ENCODE measurements at regions not wholly inside any gene's neighbourhood (a gene's known extent, or its start where the extent isn't known, plus 50 kb on each side); places are given as distances from the start of the nearest gene placed in this dataset.

- DNase-seq = no peak
Measured at GRCh38 chr16:86958423-86958822, 358.8 kb downstream of the C16orf95 start.

DNA sequence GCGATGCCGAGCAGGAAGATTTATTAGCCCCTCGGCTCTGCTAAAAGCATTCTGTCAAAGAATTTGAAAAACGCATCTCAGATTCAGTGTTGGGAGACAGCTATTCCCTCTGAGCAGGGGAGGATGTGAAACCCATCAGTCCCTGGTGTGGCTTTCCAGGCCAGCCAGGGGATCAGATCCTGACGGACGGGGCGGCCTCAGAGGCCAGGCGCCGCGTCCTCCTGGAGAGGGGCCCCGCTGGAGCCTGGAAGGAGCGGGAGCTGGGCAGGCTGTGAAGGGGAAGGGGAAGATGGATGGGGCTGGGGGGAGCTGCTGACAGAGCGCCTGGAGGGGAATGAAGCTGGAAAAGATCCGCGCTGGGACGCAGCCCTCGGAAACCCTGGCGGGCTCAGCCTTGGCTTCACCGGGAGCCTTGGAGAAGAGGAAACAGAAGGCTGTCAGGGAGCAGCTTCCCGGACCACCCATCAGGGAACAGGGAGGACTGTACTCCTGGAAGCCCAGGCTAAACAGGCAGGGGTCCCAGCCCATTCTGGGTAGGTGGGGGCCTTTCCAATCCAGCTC is 358.0 kb downstream of the C16orf95 start:
- peak; percentile 91 for DNase-seq

- no peak for DNase-seq
Measured at GRCh38 chr16:86959729-86960128, 357.5 kb downstream of the C16orf95 start.

GRCh38 chr16:86960266-86960665 is 356.9 kb downstream of the C16orf95 start:
- DNase-seq = no peak

- peak; percentile 69 for DNase-seq
Measured at GRCh38 chr16:86961171-86961601, 356.0 kb downstream of the C16orf95 start.

- DNase-seq = no peak
Measured at GRCh38 chr16:86962259-86962658, 354.9 kb downstream of the C16orf95 start.

DNA sequence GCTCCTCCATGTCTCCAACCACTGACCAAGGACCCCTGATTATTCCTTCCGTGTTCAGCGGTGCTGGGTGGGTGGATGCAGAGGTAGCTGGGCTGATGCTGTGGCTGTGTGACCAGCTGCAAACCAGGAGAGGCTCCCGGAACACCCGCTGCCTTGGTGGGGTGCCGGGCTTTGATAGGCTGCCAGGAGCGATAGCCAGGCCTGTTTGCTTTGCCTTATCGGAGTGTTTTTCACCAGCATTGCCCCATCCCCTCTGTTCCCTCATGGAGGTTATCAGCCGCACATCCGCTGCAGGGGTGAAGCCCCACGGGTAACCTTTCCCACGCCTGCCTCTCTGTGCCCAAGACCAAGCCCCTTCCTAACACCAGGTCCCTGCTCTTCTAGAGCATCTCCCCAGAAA is 354.3 kb downstream of the C16orf95 start:
- no peak for DNase-seq

- DNase-seq = no peak
Measured at GRCh38 chr16:86963600-86964575, 353.3 kb downstream of the C16orf95 start.

DNA sequence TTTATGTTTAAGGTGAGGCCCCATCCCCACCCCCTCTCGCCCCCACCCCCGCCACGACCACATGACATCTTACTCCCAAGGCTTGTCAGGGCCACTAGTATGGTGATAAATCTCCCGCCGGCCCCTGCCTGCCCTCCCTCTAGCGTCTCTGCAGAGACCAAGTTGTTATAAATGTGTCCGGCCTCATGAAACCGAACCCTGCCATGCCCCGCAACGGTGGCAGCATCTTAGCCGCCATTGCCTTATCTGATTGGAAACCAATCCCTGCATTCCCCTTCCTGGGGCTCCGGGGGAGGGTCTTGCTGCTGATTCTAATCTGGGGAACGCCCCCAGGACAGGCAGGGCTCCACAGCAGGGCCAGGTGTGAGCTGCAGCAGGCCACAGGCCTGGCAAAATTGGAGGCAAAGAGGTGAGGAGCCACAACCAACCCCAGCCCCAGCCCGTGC is 352.4 kb downstream of the C16orf95 start:
- DNase-seq = no peak

GRCh38 chr16:86965331-86965730 is 351.9 kb downstream of the C16orf95 start:
- DNase-seq = no peak

DNA sequence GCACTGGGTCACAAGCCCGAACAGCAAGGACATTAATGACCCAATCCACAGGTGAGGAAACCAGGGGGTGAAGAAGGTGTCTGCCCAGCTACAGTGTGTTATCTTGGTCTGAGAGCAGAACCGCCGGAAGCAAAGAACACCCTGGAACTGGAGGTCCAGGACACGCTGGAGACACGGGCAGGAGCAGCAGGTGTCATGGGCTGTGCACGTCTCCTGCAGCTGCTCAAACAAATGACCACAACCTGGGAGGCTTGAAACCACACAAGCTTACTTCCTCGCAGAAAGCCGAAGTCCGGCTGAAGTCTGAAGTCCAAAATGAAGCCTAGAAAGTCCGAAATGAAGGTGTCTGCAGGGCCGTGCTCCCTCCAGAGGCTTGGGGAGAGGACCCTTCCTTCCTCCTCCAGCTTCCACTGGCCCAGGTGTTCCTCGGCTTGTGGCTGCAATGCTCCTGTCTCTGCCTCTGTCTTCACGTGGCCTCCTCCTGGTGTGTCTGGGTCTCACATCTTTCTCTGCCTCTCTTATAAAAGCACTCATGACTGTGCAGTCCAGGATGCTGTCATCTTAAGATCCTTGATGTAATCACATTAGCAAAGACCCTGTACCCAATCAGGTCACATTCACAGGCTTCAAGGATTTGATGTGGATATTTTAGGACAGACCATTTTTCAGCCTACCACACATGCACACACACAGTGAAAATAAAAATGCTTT is 351.2 kb downstream of the C16orf95 start:
- DNase-seq = no peak

- no peak for DNase-seq
Measured at GRCh38 chr16:86966777-86967176, 350.4 kb downstream of the C16orf95 start.

DNA sequence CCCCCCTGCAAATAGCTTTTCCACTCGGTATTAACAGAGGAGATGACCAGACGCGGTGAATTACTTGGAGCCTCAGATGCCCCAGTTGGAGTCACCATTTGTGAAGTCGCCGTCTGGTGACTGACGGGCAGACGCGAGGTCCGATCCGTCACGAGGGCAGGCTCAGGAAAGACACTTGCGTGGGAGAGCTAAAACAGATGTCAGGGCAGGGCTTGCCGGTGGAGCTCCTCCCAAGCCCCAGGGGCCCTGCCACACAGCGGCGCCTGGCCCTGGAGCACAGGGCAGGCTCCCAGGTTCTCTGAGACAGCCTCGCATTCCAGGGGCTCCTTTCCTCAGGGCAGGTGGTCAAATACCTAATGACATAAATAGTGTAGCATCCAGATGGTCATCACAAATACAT is 348.3 kb downstream of the C16orf95 start:
- DNase-seq = no peak

GRCh38 chr16:86969716-86970115 is 347.5 kb downstream of the C16orf95 start:
- DNase-seq = no peak

DNA sequence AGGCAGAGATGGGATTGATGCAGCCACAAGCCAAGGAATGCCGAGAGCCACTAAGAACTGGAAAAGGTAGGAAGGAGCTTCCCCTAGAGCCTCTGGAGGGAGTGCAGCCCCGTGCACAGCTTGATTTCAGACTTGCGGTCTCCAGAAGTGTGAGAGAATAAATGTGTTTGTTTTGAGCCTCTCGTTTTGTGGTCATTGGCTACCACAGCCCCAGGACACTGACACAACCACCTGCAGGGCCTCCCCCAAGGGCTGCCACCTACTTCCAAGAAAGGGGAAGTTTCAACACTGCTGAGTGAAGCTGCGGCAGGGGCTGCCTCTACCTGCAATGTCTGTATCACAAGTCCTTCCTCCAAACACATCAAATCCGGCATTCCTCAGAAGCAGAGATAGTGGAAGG is 346.9 kb downstream of the C16orf95 start:
- no peak for DNase-seq

- DNase-seq = no peak
Measured at GRCh38 chr16:86970726-86971125, 346.5 kb downstream of the C16orf95 start.

GRCh38 chr16:86971251-86971650 is 345.9 kb downstream of the C16orf95 start:
- no peak for DNase-seq

GRCh38 chr16:86974120-86974519 is 343.1 kb downstream of the C16orf95 start:
- DNase-seq = no peak

DNA sequence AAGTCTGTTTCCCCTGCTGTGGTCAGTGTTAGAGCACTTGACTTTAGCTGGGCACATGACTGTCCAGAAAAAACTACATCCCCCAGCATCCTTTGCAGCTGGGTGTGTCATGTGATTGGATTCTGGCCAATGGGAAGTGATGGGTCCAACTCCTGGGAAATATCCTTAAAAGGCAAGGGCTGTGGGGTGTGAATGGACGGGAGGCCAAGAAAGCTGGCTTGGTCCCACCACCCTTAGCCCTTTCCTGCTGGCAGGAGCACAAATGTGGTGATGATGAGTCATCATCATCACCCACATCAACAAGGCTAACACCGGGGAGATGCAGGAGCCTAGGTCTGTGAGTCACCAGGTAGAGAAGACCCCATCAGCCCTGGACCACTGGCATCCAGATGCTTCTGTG is 341.7 kb downstream of the C16orf95 start:
- no peak for DNase-seq

DNA sequence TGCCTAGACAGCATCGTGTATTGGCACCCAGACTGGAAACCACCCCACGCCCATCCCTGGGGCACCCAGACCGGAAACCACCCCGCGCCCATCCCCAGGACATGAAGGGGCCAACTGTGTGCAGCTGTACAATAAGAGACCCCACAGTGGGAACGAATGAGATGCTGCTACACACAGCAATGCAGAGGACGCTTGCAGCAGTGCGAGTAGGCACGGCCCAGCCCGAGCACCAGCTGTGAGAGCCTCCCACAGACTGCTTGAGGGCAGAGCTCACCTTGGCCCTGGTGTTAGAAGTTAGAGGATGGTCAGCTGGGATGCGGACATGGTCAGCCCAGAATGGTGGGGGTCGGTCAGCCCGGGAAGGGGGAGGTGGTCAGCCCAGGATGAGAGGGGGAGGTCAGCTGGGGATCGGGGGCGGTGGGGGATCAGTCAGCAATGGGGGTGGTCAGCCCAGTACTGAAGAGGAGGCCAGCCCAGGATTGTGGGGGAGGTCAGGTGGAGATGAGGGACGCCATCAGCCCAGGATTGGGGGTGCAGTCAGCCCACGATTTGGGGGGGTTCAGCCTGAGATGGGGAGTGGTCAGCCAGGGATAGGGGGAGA is 340.0 kb downstream of the C16orf95 start:
- no peak for DNase-seq

GRCh38 chr16:86978445-86979030 is 338.7 kb downstream of the C16orf95 start:
- DNase-seq = no peak

- no peak for DNase-seq
Measured at GRCh38 chr16:86979061-86979460, 338.1 kb downstream of the C16orf95 start.

Data from renal pelvis (tissue), 1 donor.